Small intestine (tissue), 7 donors: ENCODE measurements at regions not wholly inside any gene's neighbourhood (a gene's known extent, or its start where the extent isn't known, plus 50 kb on each side); places are given as distances from the start of the nearest gene placed in this dataset.

Experiments
- DNase-seq, 2 donors: peaks; one replicate each; pipeline versions ENCODE4 v3.0.0 to v3.0.0-alpha.2; 2013
- FAIRE-seq: peaks from 2 replicates; lab custom pipeline; 2012; peaks lifted over from hg19 to GRCh38; lab: Jason Lieb, UNC
- H3K27ac ChIP-seq, 3 donors: one replicate each; pipeline ENCODE4 v1.5.1; 2013; ENCODE audit warnings: low read length in 2 of 3, mild to moderate bottlenecking in 2 of 3, control low read depth in 1 of 3, inconsistent platforms in 1 of 3, low read depth in 1 of 3, moderate library complexity in 1 of 3
- H3K27me3 ChIP-seq, 3 donors: one replicate each; pipeline ENCODE4 v1.6.1; 2013; ENCODE audit warnings: low read length in 3 of 3, inconsistent platforms in 1 of 3; ENCODE audit not compliant: control insufficient read depth in 3 of 3, insufficient read depth in 3 of 3
- H3K36me3 ChIP-seq, 3 donors: one replicate each; pipeline ENCODE4 v1.6.1; 2013; ENCODE audit warnings: low read length in 3 of 3, inconsistent platforms in 1 of 3, low read depth in 1 of 3, mild to moderate bottlenecking in 1 of 3, moderate library complexity in 1 of 3; ENCODE audit not compliant: control insufficient read depth in 3 of 3, insufficient read depth in 2 of 3
- H3K4me1 ChIP-seq, 3 donors: one replicate each; pipeline ENCODE4 v1.6.1; 2013; ENCODE audit warnings: low read length in 2 of 3, inconsistent platforms in 1 of 3, low read depth in 1 of 3, mild to moderate bottlenecking in 1 of 3, moderate library complexity in 1 of 3; ENCODE audit not compliant: control insufficient read depth in 3 of 3, insufficient read depth in 2 of 3
- H3K4me3 ChIP-seq, 3 donors: one replicate each; pipeline ENCODE4 v1.5.1; 2013; ENCODE audit warnings: low read length in 3 of 3, control low read depth in 1 of 3, inconsistent platforms in 1 of 3, low read depth in 1 of 3, mild to moderate bottlenecking in 1 of 3, moderate library complexity in 1 of 3
- H3K9me3 ChIP-seq, 2 donors: one replicate each; pipeline ENCODE4 v1.6.1; 2013; ENCODE audit warnings: low read depth in 1 of 2, low read length in 1 of 2; ENCODE audit not compliant: control insufficient read depth in 2 of 2, insufficient read depth in 1 of 2
- WGBS, 3 donors: extraction: QIAGEN DNeasy Blood & Tissue Kit; methylation state at CpG; one replicate each; pipeline ENCODE4 v1.1.7; 2013; 5-methylcytosine and 5-hydroxymethylcytosine counted together
- donor health status: healthy with polysubstance abuse.
- donor health status: control.
- donor health status: control.
- donor health status: Bipolar disorder and iron deficiency.
- donor health status: healthy.

- no peak for FAIRE-seq
- no peaks in the 10 kb centered on the region for H3K36me3 ChIP-seq
- H3K4me3 ChIP-seq = no peak overlapping the region
- 58 to 73% (median 73%) methylated on average over 1 of the region's 1 CpG for WGBS, 3 donors
- H3K27ac ChIP-seq = no peak overlapping the region
- H3K27me3 ChIP-seq = no peaks in the 10 kb centered on the region
- no peaks in the 10 kb centered on the region for H3K4me1 ChIP-seq
- no peaks in the 10 kb centered on the region for H3K9me3 ChIP-seq
- no peak for DNase-seq
Observed at GRCh38 chr3:105214590-105214989, 152.1 kb upstream of the ALCAM start.

GRCh38 chr3:105222568-105223093 lies 144.1 kb upstream of the ALCAM start:
- Histone ChIP-seq H3K4me1 (no peaks in the 10 kb centered on the region), H3K9me3 (no peaks in the 10 kb centered on the region), H3K27me3 (no peaks in the 10 kb centered on the region), H3K4me3 (no peak overlapping the region), H3K27ac (no peak overlapping the region), H3K36me3 (no peaks in the 10 kb centered on the region)
- FAIRE-seq = no peak
- WGBS, 3 donors = 84 to 87% (median 84%) methylated on average over 8 of the region's 8 CpGs
- no peak for DNase-seq

- DNase-seq = no peak
Observed at GRCh38 chr3:105223815-105224214, 142.9 kb upstream of the ALCAM start.

GRCh38 chr3:105228696-105229095 lies 138.0 kb upstream of the ALCAM start:
- WGBS, 3 donors = 70 to 80% (median 75%) methylated on average over 3 of the region's 3 CpGs
- H3K27ac ChIP-seq = no peak overlapping the region

More at GRCh38 chr3:105223815-105224214, 142.9 kb upstream of the ALCAM start:
- FAIRE-seq = no peak
- no peaks in the 10 kb centered on the region for H3K9me3 ChIP-seq
- 83 to 87% (median 85%) methylated on average over 11 of the region's 11 CpGs for WGBS, 3 donors
- H3K4me3 ChIP-seq = no peak overlapping the region
- no peaks in the 10 kb centered on the region for H3K27me3 ChIP-seq
- no peaks in the 10 kb centered on the region for H3K4me1 ChIP-seq
- H3K27ac ChIP-seq = no peak overlapping the region
- H3K36me3 ChIP-seq = no peaks in the 10 kb centered on the region

GRCh38 chr3:105232553-105232952 lies 134.2 kb upstream of the ALCAM start:
- WGBS, 3 donors = 73 to 75% (median 75%) methylated on average over 1 of the region's 1 CpG
- FAIRE-seq = no peak
- no peaks in the 10 kb centered on the region for H3K9me3 ChIP-seq

More at GRCh38 chr3:105228696-105229095, 138.0 kb upstream of the ALCAM start:
- FAIRE-seq (no peak), DNase-seq (no peak)
- Histone ChIP-seq H3K4me1 (no peaks in the 10 kb centered on the region), H3K9me3 (no peaks in the 10 kb centered on the region), H3K4me3 (no peak overlapping the region), H3K27me3 (no peaks in the 10 kb centered on the region), H3K36me3 (no peaks in the 10 kb centered on the region)

GRCh38 chr3:105233010-105233409 lies 133.7 kb upstream of the ALCAM start:
- DNase-seq = no peak
- Histone ChIP-seq H3K4me1 (no peaks in the 10 kb centered on the region), H3K36me3 (no peaks in the 10 kb centered on the region), H3K9me3 (no peaks in the 10 kb centered on the region), H3K4me3 (no peak overlapping the region), H3K27ac (no peak overlapping the region), H3K27me3 (no peaks in the 10 kb centered on the region)
- 80 to 94% (median 93%) methylated on average over 1 of the region's 1 CpG for WGBS, 3 donors
- no peak for FAIRE-seq

More at GRCh38 chr3:105232553-105232952, 134.2 kb upstream of the ALCAM start:
- no peak overlapping the region for H3K27ac ChIP-seq
- no peaks in the 10 kb centered on the region for H3K4me1 ChIP-seq
- DNase-seq = no peak
- H3K4me3 ChIP-seq = no peak overlapping the region
- H3K36me3 ChIP-seq = no peaks in the 10 kb centered on the region
- H3K27me3 ChIP-seq = no peaks in the 10 kb centered on the region

GRCh38 chr3:105235221-105235620 lies 131.5 kb upstream of the ALCAM start:
- WGBS, 3 donors = 40 to 62% (median 43%) methylated on average over 2 of the region's 2 CpGs
- no peak overlapping the region for H3K4me3 ChIP-seq
- FAIRE-seq = no peak

GRCh38 chr3:105235785-105236184 lies 130.9 kb upstream of the ALCAM start:
- DNase-seq (no peak), FAIRE-seq (no peak)
- no peak overlapping the region for H3K4me3 ChIP-seq
- 74 to 78% (median 76%) methylated on average over 1 of the region's 1 CpG for WGBS, 3 donors
- H3K36me3 ChIP-seq = no peaks in the 10 kb centered on the region
- no peaks in the 10 kb centered on the region for H3K4me1 ChIP-seq
- H3K9me3 ChIP-seq = no peaks in the 10 kb centered on the region
- no peaks in the 10 kb centered on the region for H3K27me3 ChIP-seq
- H3K27ac ChIP-seq = no peak overlapping the region

More at GRCh38 chr3:105235221-105235620, 131.5 kb upstream of the ALCAM start:
- no peak overlapping the region for H3K27ac ChIP-seq
- no peaks in the 10 kb centered on the region for H3K4me1 ChIP-seq
- H3K9me3 ChIP-seq = no peaks in the 10 kb centered on the region
- H3K27me3 ChIP-seq = no peaks in the 10 kb centered on the region
- H3K36me3 ChIP-seq = no peaks in the 10 kb centered on the region
- no peak for DNase-seq

- no peak overlapping the region for H3K27ac ChIP-seq
Observed at GRCh38 chr3:105238367-105238766, 128.3 kb upstream of the ALCAM start.

More at GRCh38 chr3:105238367-105238766, 128.3 kb upstream of the ALCAM start:
- FAIRE-seq (no peak), DNase-seq (no peak)
- Histone ChIP-seq H3K27me3 (no peaks in the 10 kb centered on the region), H3K36me3 (no peaks in the 10 kb centered on the region), H3K9me3 (no peaks in the 10 kb centered on the region), H3K4me1 (no peaks in the 10 kb centered on the region), H3K4me3 (no peak overlapping the region)
- WGBS, 3 donors = 63 to 89% (median 74%) methylated on average over 1 of the region's 1 CpG
